ENCODE measurements at regions not wholly inside any gene's neighbourhood (a gene's known extent, or its start where the extent isn't known, plus 50 kb on each side); places are given as distances from the start of the nearest gene placed in this dataset.

GRCh38 chr5:133890314-133890713 is 78.1 kb downstream of the C5orf15 start:
- no peak overlapping the region for H3K27ac ChIP-seq (ENCODE audit: insufficient read depth in 1 of 2, low read depth in 1 of 2, low read length in 2 of 2, poor library complexity in 1 of 2, severe bottlenecking in 2 of 2)
- DNase-seq: no peak
- CTCF ChIA-PET: no interaction called here
- POLR2A ChIA-PET: no interaction called here
- H3K27me3 ChIP-seq (replicated peaks in 2 of 5; ENCODE audit: control insufficient read depth in 4 of 5, insufficient read depth in 5 of 5, low read length in 4 of 5): peaks cover 0 to 4% (median 0%) of the 10 kb centered on the region in 5 experiments
- no peaks in the 10 kb centered on the region for H3K36me3 ChIP-seq (ENCODE audit: control insufficient read depth in 4 of 4, insufficient read depth in 4 of 4, low read length in 3 of 4)
- no peak overlapping the region for H3K4me3 ChIP-seq (ENCODE audit: control insufficient read depth in 1 of 7, extremely low read depth in 1 of 7, insufficient read depth in 4 of 7, low read depth in 2 of 7, low read length in 6 of 7)
- WGBS (ENCODE audit: insufficient coverage): no CpG with 5 or more reads among the region's 2 CpGs
- no peaks in the 10 kb centered on the region for H3K9me3 ChIP-seq (ENCODE audit: control extremely low read depth in 1 of 5, control insufficient read depth in 4 of 5, insufficient read depth in 2 of 5, low read depth in 1 of 5, low read length in 4 of 5)
- H3K4me1 ChIP-seq (ENCODE audit: control extremely low read depth in 1 of 4, control insufficient read depth in 4 of 4, insufficient read depth in 4 of 4, low read length in 3 of 4): no peaks in the 10 kb centered on the region

- ChIA-PET CTCF (interaction anchor here (1.1 kb wide), 1 partner anchor 10 kb away, joined by 4 read pairs; no protein-coding TSS in a partner anchor), POLR2A (no interaction called here)
- Histone ChIP-seq H3K36me3 (ENCODE audit: control insufficient read depth in 4 of 4, insufficient read depth in 4 of 4, low read length in 3 of 4) (no peaks in the 10 kb centered on the region), H3K9me3 (ENCODE audit: control extremely low read depth in 1 of 5, control insufficient read depth in 4 of 5, insufficient read depth in 2 of 5, low read depth in 1 of 5, low read length in 4 of 5) (no peaks in the 10 kb centered on the region), H3K4me3 (ENCODE audit: control insufficient read depth in 1 of 7, extremely low read depth in 1 of 7, insufficient read depth in 4 of 7, low read depth in 2 of 7, low read length in 6 of 7) (no peak overlapping the region), H3K27ac (ENCODE audit: insufficient read depth in 1 of 2, low read depth in 1 of 2, low read length in 2 of 2, poor library complexity in 1 of 2, severe bottlenecking in 2 of 2) (no peak overlapping the region), H3K27me3 (replicated peaks in 2 of 5; ENCODE audit: control insufficient read depth in 4 of 5, insufficient read depth in 5 of 5, low read length in 4 of 5) (peaks cover 0 to 4% (median 0%) of the 10 kb centered on the region in 5 experiments), H3K4me1 (ENCODE audit: control extremely low read depth in 1 of 4, control insufficient read depth in 4 of 4, insufficient read depth in 4 of 4, low read length in 3 of 4) (no peaks in the 10 kb centered on the region)
- 88% methylated on average over 5 of the region's 6 CpGs for WGBS (ENCODE audit: insufficient coverage)
- DNase-seq: no peak
These were observed 79.0 kb downstream of the C5orf15 start for GRCh38 chr5:133889271-133889905.

GRCh38 chr5:133888625-133888991 is 79.8 kb downstream of the C5orf15 start:
- Histone ChIP-seq H3K36me3 (ENCODE audit: control insufficient read depth in 4 of 4, insufficient read depth in 4 of 4, low read length in 3 of 4) (no peaks in the 10 kb centered on the region), H3K4me1 (ENCODE audit: control extremely low read depth in 1 of 4, control insufficient read depth in 4 of 4, insufficient read depth in 4 of 4, low read length in 3 of 4) (no peaks in the 10 kb centered on the region), H3K9me3 (ENCODE audit: control extremely low read depth in 1 of 5, control insufficient read depth in 4 of 5, insufficient read depth in 2 of 5, low read depth in 1 of 5, low read length in 4 of 5) (no peaks in the 10 kb centered on the region), H3K27ac (ENCODE audit: insufficient read depth in 1 of 2, low read depth in 1 of 2, low read length in 2 of 2, poor library complexity in 1 of 2, severe bottlenecking in 2 of 2) (no peak overlapping the region), H3K4me3 (ENCODE audit: control insufficient read depth in 1 of 7, extremely low read depth in 1 of 7, insufficient read depth in 4 of 7, low read depth in 2 of 7, low read length in 6 of 7) (no peak overlapping the region), H3K27me3 (replicated peaks in 2 of 5; ENCODE audit: control insufficient read depth in 4 of 5, insufficient read depth in 5 of 5, low read length in 4 of 5) (peaks cover 0 to 5% (median 0%) of the 10 kb centered on the region in 5 experiments)
- ChIA-PET POLR2A (no interaction called here), CTCF (interaction anchor here (0.8 to 1.1 kb wide), 2 partner anchors 9 to 20 kb away, joined by 3 to 4 read pairs; no protein-coding TSS in a partner anchor)
- no peak for DNase-seq
- WGBS (ENCODE audit: insufficient coverage): 100% methylated on average over 3 of the region's 3 CpGs

GRCh38 chr5:133885566-133885965 is 82.9 kb downstream of the C5orf15 start:
- WGBS (ENCODE audit: insufficient coverage): 94% methylated on average over 3 of the region's 6 CpGs
- Histone ChIP-seq H3K9me3 (ENCODE audit: control extremely low read depth in 1 of 5, control insufficient read depth in 4 of 5, insufficient read depth in 2 of 5, low read depth in 1 of 5, low read length in 4 of 5) (no peaks in the 10 kb centered on the region), H3K27me3 (replicated peaks in 2 of 5; ENCODE audit: control insufficient read depth in 4 of 5, insufficient read depth in 5 of 5, low read length in 4 of 5) (peaks cover 0 to 3% (median 0%) of the 10 kb centered on the region in 5 experiments), H3K36me3 (ENCODE audit: control insufficient read depth in 4 of 4, insufficient read depth in 4 of 4, low read length in 3 of 4) (no peaks in the 10 kb centered on the region), H3K4me1 (ENCODE audit: control extremely low read depth in 1 of 4, control insufficient read depth in 4 of 4, insufficient read depth in 4 of 4, low read length in 3 of 4) (no peaks in the 10 kb centered on the region), H3K4me3 (ENCODE audit: control insufficient read depth in 1 of 7, extremely low read depth in 1 of 7, insufficient read depth in 4 of 7, low read depth in 2 of 7, low read length in 6 of 7) (no peak overlapping the region), H3K27ac (ENCODE audit: insufficient read depth in 1 of 2, low read depth in 1 of 2, low read length in 2 of 2, poor library complexity in 1 of 2, severe bottlenecking in 2 of 2) (no peak overlapping the region)
- POLR2A ChIA-PET: no interaction called here
- DNase-seq: no peak
- CTCF ChIA-PET: interaction anchor here (1.1 to 1.4 kb wide), 2 partner anchors 8 to 15 kb away, joined by 3 to 4 read pairs; no protein-coding TSS in a partner anchor

- WGBS (ENCODE audit: insufficient coverage): 38% methylated on average over 6 of the region's 8 CpGs
- H3K9me3 ChIP-seq (ENCODE audit: control extremely low read depth in 1 of 5, control insufficient read depth in 4 of 5, insufficient read depth in 2 of 5, low read depth in 1 of 5, low read length in 4 of 5): no peaks in the 10 kb centered on the region
- H3K4me1 ChIP-seq (ENCODE audit: control extremely low read depth in 1 of 4, control insufficient read depth in 4 of 4, insufficient read depth in 4 of 4, low read length in 3 of 4): no peaks in the 10 kb centered on the region
- DNase-seq: no peak
- CTCF ChIA-PET: interaction anchor here (1.1 to 1.8 kb wide), 3 partner anchors 9 to 461 kb away, joined by 3 to 7 read pairs (median 3); no protein-coding TSS in a partner anchor
- H3K36me3 ChIP-seq (ENCODE audit: control insufficient read depth in 4 of 4, insufficient read depth in 4 of 4, low read length in 3 of 4): no peaks in the 10 kb centered on the region
- H3K27me3 ChIP-seq (replicated peaks in 2 of 5; ENCODE audit: control insufficient read depth in 4 of 5, insufficient read depth in 5 of 5, low read length in 4 of 5): peaks cover 0 to 4% (median 0%) of the 10 kb centered on the region in 5 experiments
- no peak overlapping the region for H3K4me3 ChIP-seq (ENCODE audit: control insufficient read depth in 1 of 7, extremely low read depth in 1 of 7, insufficient read depth in 4 of 7, low read depth in 2 of 7, low read length in 6 of 7)
- no peak overlapping the region for H3K27ac ChIP-seq (ENCODE audit: insufficient read depth in 1 of 2, low read depth in 1 of 2, low read length in 2 of 2, poor library complexity in 1 of 2, severe bottlenecking in 2 of 2)
- POLR2A ChIA-PET: interaction anchor here (0.6 kb wide), 1 partner anchor 378 kb away, joined by 3 read pairs; no protein-coding TSS in a partner anchor
These were observed 83.7 kb downstream of the C5orf15 start for GRCh38 chr5:133884569-133885311.

- WGBS (ENCODE audit: insufficient coverage): 100% methylated on average over 4 of the region's 5 CpGs
- ChIA-PET POLR2A (interaction anchor here (0.6 kb wide), 1 partner anchor 30 kb away, joined by 3 read pairs; no protein-coding TSS in a partner anchor), CTCF (interaction anchor here (1.5 to 1.8 kb wide), 2 partner anchors 10 to 460 kb away, joined by 3 to 7 read pairs; no protein-coding TSS in a partner anchor)
These were observed 84.5 kb downstream of the C5orf15 start for GRCh38 chr5:133883916-133884315.

GRCh38 chr5:133882846-133883245 is 85.6 kb downstream of the C5orf15 start:
- Histone ChIP-seq H3K4me3 (ENCODE audit: control insufficient read depth in 1 of 7, extremely low read depth in 1 of 7, insufficient read depth in 4 of 7, low read depth in 2 of 7, low read length in 6 of 7) (no peak overlapping the region), H3K9me3 (ENCODE audit: control extremely low read depth in 1 of 5, control insufficient read depth in 4 of 5, insufficient read depth in 2 of 5, low read depth in 1 of 5, low read length in 4 of 5) (no peaks in the 10 kb centered on the region), H3K4me1 (ENCODE audit: control extremely low read depth in 1 of 4, control insufficient read depth in 4 of 4, insufficient read depth in 4 of 4, low read length in 3 of 4) (no peaks in the 10 kb centered on the region), H3K36me3 (ENCODE audit: control insufficient read depth in 4 of 4, insufficient read depth in 4 of 4, low read length in 3 of 4) (no peaks in the 10 kb centered on the region), H3K27ac (ENCODE audit: insufficient read depth in 1 of 2, low read depth in 1 of 2, low read length in 2 of 2, poor library complexity in 1 of 2, severe bottlenecking in 2 of 2) (no peak overlapping the region), H3K27me3 (replicated peaks in 2 of 5; ENCODE audit: control insufficient read depth in 4 of 5, insufficient read depth in 5 of 5, low read length in 4 of 5) (peaks cover 0 to 6% (median 0%) of the 10 kb centered on the region in 5 experiments)
- no peak for DNase-seq
- ChIA-PET CTCF (interaction anchor here (1.2 to 1.8 kb wide), 3 partner anchors 11 to 18 kb away, joined by 3 to 7 read pairs (median 4); no protein-coding TSS in a partner anchor), POLR2A (no interaction called here)
- 89% methylated on average over 4 of the region's 10 CpGs for WGBS (ENCODE audit: insufficient coverage)

More at GRCh38 chr5:133883916-133884315, 84.5 kb downstream of the C5orf15 start:
- H3K9me3 ChIP-seq (ENCODE audit: control extremely low read depth in 1 of 5, control insufficient read depth in 4 of 5, insufficient read depth in 2 of 5, low read depth in 1 of 5, low read length in 4 of 5): no peaks in the 10 kb centered on the region
- no peaks in the 10 kb centered on the region for H3K4me1 ChIP-seq (ENCODE audit: control extremely low read depth in 1 of 4, control insufficient read depth in 4 of 4, insufficient read depth in 4 of 4, low read length in 3 of 4)
- peaks cover 0 to 6% (median 0%) of the 10 kb centered on the region in 5 experiments for H3K27me3 ChIP-seq (replicated peaks in 2 of 5; ENCODE audit: control insufficient read depth in 4 of 5, insufficient read depth in 5 of 5, low read length in 4 of 5)
- DNase-seq: no peak
- no peak overlapping the region for H3K27ac ChIP-seq (ENCODE audit: insufficient read depth in 1 of 2, low read depth in 1 of 2, low read length in 2 of 2, poor library complexity in 1 of 2, severe bottlenecking in 2 of 2)
- H3K36me3 ChIP-seq (ENCODE audit: control insufficient read depth in 4 of 4, insufficient read depth in 4 of 4, low read length in 3 of 4): no peaks in the 10 kb centered on the region
- no peak overlapping the region for H3K4me3 ChIP-seq (ENCODE audit: control insufficient read depth in 1 of 7, extremely low read depth in 1 of 7, insufficient read depth in 4 of 7, low read depth in 2 of 7, low read length in 6 of 7)

All from common myeloid progenitor, CD34-positive (primary cell).